BE2C (cell line): ENCODE measurements at regions not wholly inside any gene's neighbourhood (a gene's known extent, or its start where the extent isn't known, plus 50 kb on each side); places are given as distances from the start of the nearest gene placed in this dataset.

Source experiments
- DNase-seq: peaks from one replicate; pipeline ENCODE4 v3.0.0-alpha.2; 2020
- H3K27me3 ChIP-seq: fragments of 250-450 bp; sonication (Bioruptor Pico); 2 replicates; pipeline ENCODE4 v1.5.1; 2020; ENCODE audit warnings: mild to moderate bottlenecking
- H3K36me3 ChIP-seq: fragments of 250-450 bp; sonication (Bioruptor Pico); 2 replicates; pipeline ENCODE4 v1.5.1; 2020; ENCODE audit warnings: mild to moderate bottlenecking
- H3K4me1 ChIP-seq: fragments of 250-450 bp; sonication (Bioruptor Pico); 2 replicates; pipeline ENCODE4 v1.5.1; 2020
- H3K4me3 ChIP-seq: 2 replicates; pipeline ENCODE4 v1.5.1; 2011; ENCODE audit warnings: low read depth, low read length
- H3K9me3 ChIP-seq: fragments of 250-450 bp; sonication (Bioruptor Pico); 2 replicates; pipeline ENCODE4 v1.5.1; 2020
- TF ChIP-seq, protein P1 (sequence below): IDR thresholded peaks from 2 replicates; pipeline ENCODE4 v1.5.1; 2012; ENCODE audit warnings: mild to moderate bottlenecking, low read depth, low read length

DNA sequence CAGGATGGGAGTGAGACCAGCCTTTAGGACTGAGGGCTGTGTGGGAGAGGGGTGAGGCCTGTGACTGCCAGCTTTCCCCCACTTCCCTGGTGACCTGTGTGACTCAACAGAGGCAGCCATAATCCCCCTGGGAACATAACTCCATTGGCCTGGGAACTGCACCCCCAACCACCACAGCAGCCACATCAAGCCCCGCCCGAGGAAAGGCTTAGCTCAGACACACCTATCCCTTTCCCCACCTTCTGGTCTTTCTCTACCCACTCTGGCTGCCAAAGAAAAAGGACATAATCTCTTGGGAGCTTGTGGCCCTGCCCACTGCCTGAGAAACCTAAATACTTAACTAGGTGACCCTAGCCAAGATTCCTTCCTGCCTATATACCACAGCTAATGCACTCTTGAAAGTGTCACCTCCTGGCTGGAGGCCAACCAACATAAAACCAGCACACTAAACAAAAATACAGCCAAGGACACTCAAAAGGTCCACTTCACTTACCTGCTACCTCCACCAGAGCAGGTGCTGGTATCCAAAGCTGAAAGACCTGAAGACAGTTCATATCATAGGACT is 406.6 kb upstream of the CAMK1G start:
- H3K4me3 ChIP-seq, result no peak overlapping the region
- TF ChIP-seq, protein P1, sequence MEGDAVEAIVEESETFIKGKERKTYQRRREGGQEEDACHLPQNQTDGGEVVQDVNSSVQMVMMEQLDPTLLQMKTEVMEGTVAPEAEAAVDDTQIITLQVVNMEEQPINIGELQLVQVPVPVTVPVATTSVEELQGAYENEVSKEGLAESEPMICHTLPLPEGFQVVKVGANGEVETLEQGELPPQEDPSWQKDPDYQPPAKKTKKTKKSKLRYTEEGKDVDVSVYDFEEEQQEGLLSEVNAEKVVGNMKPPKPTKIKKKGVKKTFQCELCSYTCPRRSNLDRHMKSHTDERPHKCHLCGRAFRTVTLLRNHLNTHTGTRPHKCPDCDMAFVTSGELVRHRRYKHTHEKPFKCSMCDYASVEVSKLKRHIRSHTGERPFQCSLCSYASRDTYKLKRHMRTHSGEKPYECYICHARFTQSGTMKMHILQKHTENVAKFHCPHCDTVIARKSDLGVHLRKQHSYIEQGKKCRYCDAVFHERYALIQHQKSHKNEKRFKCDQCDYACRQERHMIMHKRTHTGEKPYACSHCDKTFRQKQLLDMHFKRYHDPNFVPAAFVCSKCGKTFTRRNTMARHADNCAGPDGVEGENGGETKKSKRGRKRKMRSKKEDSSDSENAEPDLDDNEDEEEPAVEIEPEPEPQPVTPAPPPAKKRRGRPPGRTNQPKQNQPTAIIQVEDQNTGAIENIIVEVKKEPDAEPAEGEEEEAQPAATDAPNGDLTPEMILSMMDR, result no peak
- DNase-seq, result no peak
- no peaks in the 10 kb centered on the region for H3K9me3 ChIP-seq
- H3K36me3 ChIP-seq, result no peaks in the 10 kb centered on the region
- H3K4me1 ChIP-seq, result no peaks in the 10 kb centered on the region
- no peaks in the 10 kb centered on the region for H3K27me3 ChIP-seq

GRCh38 chr1:209183195-209183594 is 400.3 kb upstream of the CAMK1G start:
- Histone ChIP-seq H3K4me3 (no peak overlapping the region), H3K9me3 (no peaks in the 10 kb centered on the region; the same call in 1 of the 2 replicates), H3K36me3 (no peaks in the 10 kb centered on the region), H3K27me3 (no peaks in the 10 kb centered on the region), H3K4me1 (no peaks in the 10 kb centered on the region)
- no peak for DNase-seq
- TF ChIP-seq, protein P1, result no peak

- Histone ChIP-seq H3K4me1 (peaks cover 7% of the 10 kb centered on the region), H3K27me3 (no peaks in the 10 kb centered on the region), H3K4me3 (no peak overlapping the region), H3K9me3 (no peaks in the 10 kb centered on the region; the same call in 1 of the 2 replicates), H3K36me3 (no peaks in the 10 kb centered on the region)
- TF ChIP-seq, protein P1, result no peak
- no peak for DNase-seq
Observed at GRCh38 chr1:209187589-209187988, 395.9 kb upstream of the CAMK1G start.

GRCh38 chr1:209190591-209191261 is 392.8 kb upstream of the CAMK1G start:
- Histone ChIP-seq H3K4me1 (peaks cover 7% of the 10 kb centered on the region), H3K36me3 (no peaks in the 10 kb centered on the region), H3K9me3 (peaks cover 5% of the 10 kb centered on the region), H3K4me3 (no peak overlapping the region), H3K27me3 (no peaks in the 10 kb centered on the region)
- TF ChIP-seq, protein P1, result peak; percentile 99
- DNase-seq, result peak; percentile 82

- H3K4me1 ChIP-seq, result peaks cover 7% of the 10 kb centered on the region
- H3K9me3 ChIP-seq, result peaks cover 10% of the 10 kb centered on the region
- TF ChIP-seq, protein P1, result no peak
- no peak for DNase-seq
- no peaks in the 10 kb centered on the region for H3K27me3 ChIP-seq
- no peak overlapping the region for H3K4me3 ChIP-seq
- H3K36me3 ChIP-seq, result no peaks in the 10 kb centered on the region
Observed at GRCh38 chr1:209191262-209191634, 392.3 kb upstream of the CAMK1G start.

- H3K4me1 ChIP-seq, result peaks cover 3% of the 10 kb centered on the region
- TF ChIP-seq, protein P1, result no peak
- H3K9me3 ChIP-seq, result peaks cover 11% of the 10 kb centered on the region
- H3K27me3 ChIP-seq, result no peaks in the 10 kb centered on the region
- H3K4me3 ChIP-seq, result no peak overlapping the region
- DNase-seq, result no peak
- H3K36me3 ChIP-seq, result no peaks in the 10 kb centered on the region
Observed at GRCh38 chr1:209196140-209196539, 387.4 kb upstream of the CAMK1G start.
